Endothelial cell of umbilical vein (primary cell): ENCODE measurements at regions not wholly inside any gene's neighbourhood (a gene's known extent, or its start where the extent isn't known, plus 50 kb on each side); places are given as distances from the start of the nearest gene placed in this dataset.

Source experiments
- BruUV-seq: library from RNA; stranded (reverse); fragments of 400-500 nt; replicated peaks from 2 replicates; lab custom pipeline; 2021; lab: Mats Ljungman, UMichigan
- CTCF ChIA-PET: fragments of 300-600, 350-600 bp; sonication (Branson Sonifier 250); formaldehyde crosslinking; loops from one replicate; lab custom pipeline; 2021; ENCODE audit warnings: antibody characterized with exemption, inconsistent platforms; lab: Charles Lee
- POLR2A ChIA-PET: fragments of 300-600, 350-600 bp; sonication (Branson Sonifier 250); formaldehyde crosslinking; loops from one replicate; lab custom pipeline; 2021; ENCODE audit warnings: antibody characterized with exemption, inconsistent platforms; lab: Charles Lee
- DNase-seq: peaks from one replicate; pipeline ENCODE4 v3.0.0-alpha.2; 2011; ENCODE audit warnings: low read depth, low spot score
- FAIRE-seq: peaks from 2 replicates; lab custom pipeline; 2011; peaks lifted over from hg19 to GRCh38; lab: Jason Lieb, UNC
- H2AFZ ChIP-seq: 2 replicates; pipeline ENCODE4 v1.6.0; 2012; ENCODE audit warnings: low read depth, low read length, control low read depth, inconsistent platforms
- H3K27ac ChIP-seq: 2 replicates; pipeline ENCODE4 v1.5.1; 2011; ENCODE audit warnings: low read depth, mild to moderate bottlenecking, control low read depth, low read length, moderate library complexity; ENCODE audit not compliant: insufficient read depth
- H3K27me3 ChIP-seq, 2 experiments: 2 replicates each; pipeline versions ENCODE4 v1.6.0 to v1.6.1; 2011; ENCODE audit warnings: low read length in 2 of 2, mixed read lengths in 1 of 2; ENCODE audit not compliant: control insufficient read depth in 2 of 2, insufficient read depth in 2 of 2
- H3K36me3 ChIP-seq, 2 experiments: 2 replicates in 1 of 2; 3 replicates in 1 of 2; pipeline ENCODE4 v1.5.1; 2011; ENCODE audit warnings: low read length in 2 of 2, mild to moderate bottlenecking in 1 of 2, moderate library complexity in 1 of 2; ENCODE audit not compliant: control insufficient read depth in 2 of 2, insufficient read depth in 2 of 2; ENCODE audit errors: extremely low read depth in 1 of 2
- H3K4me1 ChIP-seq: 3 replicates; pipeline ENCODE4 v1.5.1; 2011; ENCODE audit warnings: mild to moderate bottlenecking, low read length; ENCODE audit not compliant: control insufficient read depth, insufficient read depth; ENCODE audit errors: extremely low read depth
- H3K4me2 ChIP-seq: 2 replicates; pipeline ENCODE4 v1.6.1; 2011; ENCODE audit warnings: low read length, control low read depth, mixed read lengths; ENCODE audit not compliant: insufficient read depth
- H3K4me3 ChIP-seq, 3 experiments: fragments of 200-600 bp in 1 of 3; sonication (generic), shearing (Covaris generic) in 1 of 3; replicated peaks in 1 of 3; 2 replicates each; pipeline ENCODE4 v1.5.1; 2011 to 2016; ENCODE audit warnings: control low read depth in 3 of 3, low read length in 3 of 3, mild to moderate bottlenecking in 2 of 3, inconsistent platforms in 1 of 3, low read depth in 1 of 3, moderate library complexity in 1 of 3; ENCODE audit not compliant: insufficient read depth in 1 of 3
- H3K79me2 ChIP-seq: 2 replicates; pipeline ENCODE4 v1.6.0; 2012; ENCODE audit warnings: low read length, inconsistent platforms; ENCODE audit not compliant: control insufficient read depth, insufficient read depth
- H3K9ac ChIP-seq: replicated peaks from 2 replicates; pipeline ENCODE3; 2011; ENCODE audit warnings: low read length, control low read depth; ENCODE audit not compliant: insufficient read depth; ENCODE audit errors: extremely low read depth
- H3K9me1 ChIP-seq: replicated peaks from 3 replicates; pipeline ENCODE4 v1.6.0; 2011; ENCODE audit warnings: mild to moderate bottlenecking, low read length; ENCODE audit not compliant: control insufficient read depth, insufficient read depth; ENCODE audit errors: extremely low read depth
- H3K9me3 ChIP-seq: replicated peaks from 2 replicates; pipeline ENCODE4 v1.5.1; 2012; ENCODE audit warnings: low read length, inconsistent platforms; ENCODE audit not compliant: control insufficient read depth, insufficient read depth
- H4K20me1 ChIP-seq: replicated peaks from 2 replicates; pipeline ENCODE3; 2011; ENCODE audit warnings: mild to moderate bottlenecking, low read length; ENCODE audit not compliant: control insufficient read depth, insufficient read depth; ENCODE audit errors: extremely low read depth
- EZH2 ChIP-seq: IDR thresholded peaks from 2 replicates; pipeline ENCODE4 v1.6.1; 2012; ENCODE audit warnings: borderline replicate concordance, low read depth, mild to moderate bottlenecking, moderate library complexity, low read length, inconsistent platforms; ENCODE audit not compliant: severe bottlenecking
- FOS ChIP-seq: IDR thresholded peaks from 2 replicates; pipeline ENCODE4 v1.6.1; 2011; ENCODE audit warnings: mild to moderate bottlenecking, low read length, moderate library complexity, borderline replicate concordance; ENCODE audit not compliant: insufficient read depth
- GATA2 ChIP-seq: IDR thresholded peaks from 2 replicates; pipeline ENCODE4 v1.7.0; 2011; ENCODE audit warnings: low read depth, mild to moderate bottlenecking, moderate library complexity, mixed read lengths, low read length; ENCODE audit not compliant: insufficient read length, insufficient read depth
- JUN ChIP-seq: IDR thresholded peaks from 2 replicates; pipeline ENCODE4 v1.6.1; 2011; ENCODE audit warnings: borderline replicate concordance, low read depth; ENCODE audit not compliant: insufficient read length, insufficient read depth
- MYC ChIP-seq: IDR thresholded peaks from one replicate; pipeline ENCODE4 v1.6.1; 2011; ENCODE audit warnings: mild to moderate bottlenecking, low read depth, low read length
- POLR2A ChIP-seq: IDR thresholded peaks from 2 replicates; pipeline ENCODE4 v1.6.1; 2012; ENCODE audit warnings: low read depth, mild to moderate bottlenecking, control low read depth, low read length
- POLR2AphosphoS5 ChIP-seq: IDR thresholded peaks from 2 replicates; pipeline ENCODE4 v1.6.1; 2012; ENCODE audit warnings: low read depth, mild to moderate bottlenecking, control low read depth, low read length, moderate library complexity; ENCODE audit not compliant: insufficient read depth
- dilution Hi-C: fragments of 300-500 bp; cut with MboI; formaldehyde crosslinking; loops from one replicate; pipeline ENCODE4 v1.15.0; 2019; ENCODE audit warnings: low sequenced_read_pairs; ENCODE audit not compliant: extremely low pct_ligation_motif_present
- intact Hi-C: fragments of 100-400 bp; cut with micrococcal nuclease; formaldehyde crosslinking; loops from one replicate; pipeline ENCODE4 v1.10.0; 2022
- TF ChIP-seq, protein P1 (sequence below): IDR thresholded peaks from 2 replicates; pipeline ENCODE4 v1.6.1; 2011; ENCODE audit not compliant: insufficient read depth, insufficient read length
- TF ChIP-seq, protein P2 (sequence below), 2 donors: IDR thresholded peaks; 1 replicate in 1 of 2; 2 replicates in 1 of 2; pipeline ENCODE4 v1.5.1; 2011; ENCODE audit warnings: low read length in 2 of 2, mild to moderate bottlenecking in 2 of 2, moderate library complexity in 2 of 2, control low read depth in 1 of 2, inconsistent platforms in 1 of 2, low read depth in 1 of 2; ENCODE audit not compliant: insufficient read depth in 1 of 2; ENCODE audit errors: extremely low read depth in 1 of 2

DNA sequence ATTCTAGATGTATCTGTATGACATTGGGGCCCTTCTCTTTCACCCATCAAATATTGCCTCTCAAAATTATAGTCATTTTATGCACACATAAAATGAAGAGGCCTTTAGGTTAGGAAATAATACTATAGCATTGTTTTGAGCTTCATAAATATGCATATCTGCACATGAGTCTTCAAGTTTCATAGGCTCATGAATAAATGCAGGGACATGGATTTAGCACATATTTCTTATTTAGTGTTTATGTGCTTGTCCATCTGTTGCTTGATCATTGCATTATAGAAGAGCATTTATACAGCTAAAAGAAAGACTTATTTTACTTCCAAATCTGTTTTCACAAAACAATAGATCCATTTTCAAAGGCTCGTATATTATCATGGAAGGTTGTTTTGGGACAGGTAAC, 455.8 kb downstream of the EPM2A start:
- TF ChIP-seq FOS (no peak), JUN (no peak), EZH2 (no peak), POLR2A (no peak), POLR2AphosphoS5 (no peak), MYC (no peak), GATA2 (no peak)
- TF ChIP-seq, protein P1, sequence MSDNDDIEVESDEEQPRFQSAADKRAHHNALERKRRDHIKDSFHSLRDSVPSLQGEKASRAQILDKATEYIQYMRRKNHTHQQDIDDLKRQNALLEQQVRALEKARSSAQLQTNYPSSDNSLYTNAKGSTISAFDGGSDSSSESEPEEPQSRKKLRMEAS: no peak
- dilution Hi-C loops: no loop called here
- Histone ChIP-seq H3K4me1 (no peaks in the 10 kb centered on the region), H2AFZ (no peak overlapping the region), H3K27me3 (no peaks in the 10 kb centered on the region), H3K9me3 (no peaks in the 10 kb centered on the region), H4K20me1 (no peaks in the 10 kb centered on the region), H3K36me3 (no peaks in the 10 kb centered on the region), H3K9ac (no peak overlapping the region), H3K27ac (no peak overlapping the region), H3K4me3 (no peak overlapping the region), H3K4me2 (no peak overlapping the region), H3K79me2 (no peaks in the 10 kb centered on the region), H3K9me1 (no peaks in the 10 kb centered on the region)
- FAIRE-seq (no peak), DNase-seq (no peak)
- ChIA-PET CTCF (interaction anchor here (1.6 kb wide), 1 partner anchor 424 kb away, joined by 3 read pairs; no protein-coding TSS in a partner anchor), POLR2A (no interaction called here)
- BruUV-seq: no TSS peak
- intact Hi-C loops: no loop called here

DNA sequence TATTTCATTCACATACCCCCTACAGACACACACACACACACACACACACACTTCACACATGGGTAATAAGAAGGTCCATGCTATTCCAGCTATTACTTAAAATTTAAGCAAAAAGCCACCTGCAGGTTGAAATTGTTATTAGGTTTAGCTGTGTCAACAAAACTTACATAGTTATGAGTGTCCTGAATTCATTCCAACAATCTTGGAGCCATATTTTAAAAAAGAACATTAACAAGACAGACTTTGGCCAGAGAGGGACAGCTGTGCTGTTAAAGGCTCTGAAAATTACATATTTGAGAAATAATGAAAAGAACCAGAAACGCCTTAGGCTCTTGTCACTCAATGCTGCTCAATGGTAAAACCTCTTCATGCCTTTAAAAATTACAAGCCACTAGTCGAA, 455.3 kb downstream of the EPM2A start:
- FAIRE-seq (no peak), DNase-seq (no peak)
- no TSS peak for BruUV-seq
- TF ChIP-seq POLR2AphosphoS5 (no peak), GATA2 (no peak), JUN (no peak), MYC (no peak), EZH2 (no peak), FOS (no peak), POLR2A (no peak)
- TF ChIP-seq, protein P2, sequence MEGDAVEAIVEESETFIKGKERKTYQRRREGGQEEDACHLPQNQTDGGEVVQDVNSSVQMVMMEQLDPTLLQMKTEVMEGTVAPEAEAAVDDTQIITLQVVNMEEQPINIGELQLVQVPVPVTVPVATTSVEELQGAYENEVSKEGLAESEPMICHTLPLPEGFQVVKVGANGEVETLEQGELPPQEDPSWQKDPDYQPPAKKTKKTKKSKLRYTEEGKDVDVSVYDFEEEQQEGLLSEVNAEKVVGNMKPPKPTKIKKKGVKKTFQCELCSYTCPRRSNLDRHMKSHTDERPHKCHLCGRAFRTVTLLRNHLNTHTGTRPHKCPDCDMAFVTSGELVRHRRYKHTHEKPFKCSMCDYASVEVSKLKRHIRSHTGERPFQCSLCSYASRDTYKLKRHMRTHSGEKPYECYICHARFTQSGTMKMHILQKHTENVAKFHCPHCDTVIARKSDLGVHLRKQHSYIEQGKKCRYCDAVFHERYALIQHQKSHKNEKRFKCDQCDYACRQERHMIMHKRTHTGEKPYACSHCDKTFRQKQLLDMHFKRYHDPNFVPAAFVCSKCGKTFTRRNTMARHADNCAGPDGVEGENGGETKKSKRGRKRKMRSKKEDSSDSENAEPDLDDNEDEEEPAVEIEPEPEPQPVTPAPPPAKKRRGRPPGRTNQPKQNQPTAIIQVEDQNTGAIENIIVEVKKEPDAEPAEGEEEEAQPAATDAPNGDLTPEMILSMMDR (IDR thresholded peaks at IDR 0.05; ENCODE audit: extremely low read depth in 1 of 2, insufficient read depth in 1 of 2, low read depth in 1 of 2, low read length in 2 of 2): no peak
- TF ChIP-seq, protein P1: no peak
- no peaks in the 10 kb centered on the region for H3K9me3 ChIP-seq
- ChIA-PET POLR2A (no interaction called here), CTCF (interaction anchor here (1.6 kb wide), 1 partner anchor 424 kb away, joined by 3 read pairs; no protein-coding TSS in a partner anchor)
- H3K36me3 ChIP-seq: no peaks in the 10 kb centered on the region
- H4K20me1 ChIP-seq: no peaks in the 10 kb centered on the region
- H3K9ac ChIP-seq: no peak overlapping the region
- no peaks in the 10 kb centered on the region for H3K27me3 ChIP-seq
- no peak overlapping the region for H2AFZ ChIP-seq
- H3K9me1 ChIP-seq: no peaks in the 10 kb centered on the region
- no peak overlapping the region for H3K27ac ChIP-seq
- no peak overlapping the region for H3K4me3 ChIP-seq
- H3K4me1 ChIP-seq: no peaks in the 10 kb centered on the region
- no peaks in the 10 kb centered on the region for H3K79me2 ChIP-seq
- dilution Hi-C loops: no loop called here
- intact Hi-C loops: no loop called here
- no peak overlapping the region for H3K4me2 ChIP-seq
